DMS114 treated with DMSO at 0.1 percent for 48 hours (cell line): ENCODE measurements at regions not wholly inside any gene's neighbourhood (a gene's known extent, or its start where the extent isn't known, plus 50 kb on each side); places are given as distances from the start of the nearest gene placed in this dataset.
"Not testable (repeated sequence)": the region's sequence is repeated elsewhere in the genome, so short reads cannot be mapped to it uniquely, and the experiment has no call there.

Source experiments
- DNase-seq: peaks from one replicate; lab custom pipeline; 2025; ENCODE audit not compliant: unreplicated experiment; lab: John Stamatoyannopoulos, UW

GRCh38 chr11:98728421-98728820, 292.3 kb upstream of the CNTN5 start:
- DNase-seq = no peak

GRCh38 chr11:98729118-98729517, 291.6 kb upstream of the CNTN5 start:
- no peak for DNase-seq

- no peak for DNase-seq
These were observed 287.8 kb upstream of the CNTN5 start for GRCh38 chr11:98732947-98733346.

DNA sequence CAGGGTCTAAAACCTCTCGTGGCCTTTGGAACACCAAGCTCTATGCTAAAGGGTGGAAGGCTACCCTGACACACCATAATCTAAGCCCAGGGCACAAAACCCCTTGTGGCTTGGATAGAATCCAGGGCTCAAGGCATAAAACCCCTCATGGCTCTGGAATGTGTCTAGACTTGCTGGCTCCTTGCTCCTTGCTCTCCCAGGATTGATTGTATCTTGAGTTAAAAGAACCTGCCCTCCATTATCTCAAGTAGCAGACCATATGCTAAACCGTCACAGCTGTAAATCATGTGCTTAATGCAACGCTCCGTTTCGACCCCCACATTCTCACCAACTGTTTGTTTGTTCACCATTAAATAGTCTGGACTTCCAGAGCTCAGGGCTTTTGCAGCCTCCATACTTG, 287.4 kb upstream of the CNTN5 start:
- not testable (repeated sequence) for DNase-seq

GRCh38 chr11:98734686-98735085, 286.1 kb upstream of the CNTN5 start:
- no peak for DNase-seq

GRCh38 chr11:98736833-98737232, 283.9 kb upstream of the CNTN5 start:
- no peak for DNase-seq

DNA sequence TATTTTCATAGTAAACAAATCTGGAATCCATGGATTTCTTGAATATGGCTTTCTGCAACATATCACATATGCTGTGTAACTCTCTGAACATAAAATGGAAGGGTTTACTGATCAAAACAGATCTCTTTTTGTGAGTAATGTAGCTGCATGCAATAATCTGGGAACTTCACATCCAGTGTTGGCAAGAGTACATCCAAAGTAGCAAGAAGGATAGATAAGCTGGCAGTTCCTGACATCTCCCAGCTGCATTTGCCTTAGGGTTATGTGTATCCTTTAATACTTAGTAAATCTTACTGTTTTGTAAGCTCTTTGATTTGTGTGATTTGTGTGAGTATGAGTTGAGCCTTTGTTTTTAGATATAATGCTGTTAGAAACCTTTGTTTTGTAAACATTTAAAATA, 280.4 kb upstream of the CNTN5 start:
- DNase-seq = no peak

DNA sequence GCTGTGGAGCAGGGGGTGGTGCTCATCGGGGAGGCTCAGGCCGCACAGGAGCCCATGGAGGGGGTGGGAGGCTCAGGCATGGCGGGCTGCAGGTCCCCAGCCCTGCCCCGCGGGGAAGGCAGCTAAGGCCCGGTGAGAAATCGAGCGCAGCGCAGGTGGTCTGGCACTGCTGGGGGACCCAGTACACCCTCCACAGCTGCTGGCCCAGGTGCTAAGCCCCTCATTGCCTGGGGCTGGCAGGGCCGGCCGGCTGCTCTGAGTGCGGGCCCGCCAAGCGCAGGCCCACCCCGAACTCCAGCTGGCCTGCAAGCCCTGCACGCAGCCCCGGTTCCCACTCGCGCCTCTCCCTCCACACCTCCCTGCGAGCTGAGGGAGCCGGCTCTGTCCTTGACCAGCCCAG, 257.3 kb upstream of the CNTN5 start:
- not testable (repeated sequence) for DNase-seq

- no peak for DNase-seq
These were observed 253.8 kb upstream of the CNTN5 start for GRCh38 chr11:98766903-98767302.

DNA sequence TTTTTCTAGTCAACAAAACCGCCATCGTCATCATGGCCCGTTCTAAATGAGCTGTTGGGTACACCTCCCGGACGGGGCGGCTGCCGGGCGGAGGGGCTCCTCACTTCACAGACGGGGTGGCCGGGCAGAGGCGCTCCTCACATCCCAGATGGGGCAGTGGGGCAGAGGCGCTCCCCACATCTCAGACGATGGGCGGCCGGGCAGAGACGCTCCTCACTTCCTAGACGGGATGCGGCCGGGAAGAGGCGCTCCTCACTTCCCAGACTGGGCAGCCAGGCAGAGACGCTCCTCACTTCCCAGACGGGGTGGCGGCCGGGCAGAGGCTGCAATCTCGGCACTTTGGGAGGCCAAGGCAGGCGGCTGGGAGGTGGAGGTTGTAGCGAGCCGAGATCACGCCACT, 250.7 kb upstream of the CNTN5 start:
- DNase-seq = not testable (repeated sequence)

- no peak for DNase-seq
These were observed 249.0 kb upstream of the CNTN5 start for GRCh38 chr11:98771791-98772190.

- DNase-seq = no peak
These were observed 247.9 kb upstream of the CNTN5 start for GRCh38 chr11:98772893-98773292.

- no peak for DNase-seq
These were observed 227.5 kb upstream of the CNTN5 start for GRCh38 chr11:98793276-98793675.

- no peak for DNase-seq
These were observed 222.4 kb upstream of the CNTN5 start for GRCh38 chr11:98798333-98798732.

DNA sequence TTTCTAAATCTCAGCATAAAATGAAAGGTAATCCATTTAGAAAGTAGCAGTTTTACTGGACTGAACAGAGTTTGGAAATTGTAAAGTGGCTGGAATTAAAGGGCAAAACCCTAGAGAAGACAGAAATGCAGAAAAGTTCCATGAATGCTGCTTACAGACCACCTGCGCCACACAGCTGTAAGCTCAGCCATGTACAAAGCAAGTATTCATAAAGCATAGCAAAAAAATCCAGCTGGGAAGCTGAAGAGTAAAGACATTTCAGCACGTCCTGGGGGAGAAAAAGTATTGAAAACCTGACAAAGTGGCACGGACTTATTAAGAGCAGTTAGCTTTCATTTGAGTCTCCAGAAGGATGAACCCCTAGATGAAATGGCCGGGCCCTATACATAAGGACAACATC, 220.1 kb upstream of the CNTN5 start:
- DNase-seq = no peak

GRCh38 chr11:98828986-98829708, 191.6 kb upstream of the CNTN5 start:
- DNase-seq = no peak

GRCh38 chr11:98829971-98830370, 190.8 kb upstream of the CNTN5 start:
- no peak for DNase-seq

GRCh38 chr11:98834776-98835175, 186.0 kb upstream of the CNTN5 start:
- no peak for DNase-seq

- no peak for DNase-seq
These were observed 185.4 kb upstream of the CNTN5 start for GRCh38 chr11:98835335-98835734.

- DNase-seq = no peak
These were observed 184.6 kb upstream of the CNTN5 start for GRCh38 chr11:98836156-98836555.

DNA sequence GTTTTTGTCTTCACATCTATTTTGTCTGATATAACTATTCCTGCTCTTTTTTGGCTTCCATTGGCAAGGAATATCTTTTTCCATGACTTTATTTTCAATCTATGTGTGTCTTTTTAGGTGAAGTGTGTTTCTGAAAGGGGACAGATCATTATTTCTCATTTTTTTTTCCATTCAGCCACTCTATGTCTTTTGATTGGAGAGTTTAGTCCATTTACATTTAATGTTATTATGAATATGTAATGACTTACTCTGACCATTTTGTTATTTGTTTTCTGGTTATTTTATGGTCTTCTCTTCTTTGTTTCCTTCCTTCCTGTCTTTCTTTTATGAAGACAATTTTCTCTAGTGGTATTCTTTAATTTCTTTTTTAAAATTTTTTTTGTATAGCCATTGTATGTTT, 178.6 kb upstream of the CNTN5 start:
- no peak for DNase-seq

- no peak for DNase-seq
These were observed 158.6 kb upstream of the CNTN5 start for GRCh38 chr11:98862169-98862568.

- DNase-seq = no peak
These were observed 149.1 kb upstream of the CNTN5 start for GRCh38 chr11:98871690-98872089.
